K562 (cell line): ENCODE measurements at regions not wholly inside any gene's neighbourhood (a gene's known extent, or its start where the extent isn't known, plus 50 kb on each side); places are given as distances from the start of the nearest gene placed in this dataset.

Experiments used
- ATAC-seq: fragments of 200-7000 bp; cut with Tn5 transposase; 3 replicates; pipeline ENCODE4 v1.9.1; 2020; ENCODE audit warnings: moderate library complexity
- BruUV-seq: library from RNA; stranded (reverse); fragments of 400-500 nt; replicated peaks from 2 replicates; lab custom pipeline; 2021; lab: Mats Ljungman, UMichigan
- CTCF ChIA-PET: fragments of 300-600 bp; formaldehyde crosslinking; extraction: SDS; loops from one replicate; lab custom pipeline; 2021; ENCODE audit warnings: low intra/inter-chr PET ratio; lab: Yijun Ruan, JAX
- POLR2A ChIA-PET: fragments of 300-600, 350-650 bp; sonication (Branson Sonifier 250); formaldehyde crosslinking; extraction: SDS; loops from one replicate; lab custom pipeline; 2021; ENCODE audit warnings: antibody characterized with exemption, inconsistent platforms; lab: Yijun Ruan, JAX
- DNase-seq, 4 experiments: peaks; one replicate each; pipeline versions ENCODE4 v3.0.0 to v3.0.0-alpha.2; 2011 to 2018; ENCODE audit warnings: low spot score in 3 of 4, mixed read lengths in 3 of 4; ENCODE audit errors: extremely low read depth in 1 of 4
- FAIRE-seq: peaks from 2 replicates; lab custom pipeline; 2011; peaks lifted over from hg19 to GRCh38; lab: Jason Lieb, UNC
- H2AFZ ChIP-seq: 2 replicates; pipeline ENCODE4 v1.6.0; 2011; ENCODE audit warnings: low read depth, low read length, control low read depth, inconsistent platforms
- H3K27ac ChIP-seq: fragments of 200-600 bp; 3 replicates; pipeline ENCODE4 v1.8.0; 2011; ENCODE audit warnings: low read depth, mild to moderate bottlenecking, control low read depth, inconsistent platforms, low read length, moderate library complexity, mixed read lengths; ENCODE audit errors: extremely low read depth
- H3K27me3 ChIP-seq, 2 experiments: fragments of 300-600 bp in 1 of 2; 2 replicates in 1 of 2; 3 replicates in 1 of 2; pipeline versions ENCODE4 v1.6.0 to v1.8.0; 2011; ENCODE audit warnings: inconsistent platforms in 2 of 2, low read length in 2 of 2, mild to moderate bottlenecking in 1 of 2, mixed read lengths in 1 of 2, moderate library complexity in 1 of 2; ENCODE audit not compliant: control insufficient read depth in 2 of 2, insufficient read depth in 2 of 2
- H3K36me3 ChIP-seq: fragments of 300-600 bp; 3 replicates; pipeline ENCODE4 v1.8.0; 2011; ENCODE audit warnings: mild to moderate bottlenecking, low read length, inconsistent platforms; ENCODE audit not compliant: control insufficient read depth, insufficient read depth
- H3K4me1 ChIP-seq, 2 experiments: fragments of 200-600 bp in 1 of 2; replicated peaks in 1 of 2; 2 replicates in 1 of 2; 3 replicates in 1 of 2; pipeline versions ENCODE4 v1.5.1 to v1.8.0; 2011; ENCODE audit warnings: inconsistent platforms in 2 of 2, low read length in 2 of 2, mild to moderate bottlenecking in 1 of 2, mixed read lengths in 1 of 2, moderate library complexity in 1 of 2; ENCODE audit not compliant: control insufficient read depth in 2 of 2, insufficient read depth in 2 of 2
- H3K4me2 ChIP-seq: 2 replicates; pipeline ENCODE4 v1.6.1; 2011; ENCODE audit warnings: low read length, control low read depth, inconsistent platforms, mixed read lengths; ENCODE audit not compliant: insufficient read depth
- H3K4me3 ChIP-seq: fragments of 200-600 bp; sonication (generic), shearing (Covaris generic); 2 replicates; pipeline ENCODE4 v1.5.1; 2016; ENCODE audit warnings: control low read depth, inconsistent platforms
- H3K79me2 ChIP-seq: fragments of 200-600 bp; 3 replicates; pipeline ENCODE4 v1.8.0; 2011; ENCODE audit warnings: low read length, inconsistent platforms; ENCODE audit not compliant: control insufficient read depth, insufficient read depth
- H3K9ac ChIP-seq, 2 experiments: 2 replicates each; pipeline versions ENCODE4 v1.6.0 to v1.6.1; 2011; ENCODE audit warnings: low read depth in 2 of 2, low read length in 2 of 2, control low read depth in 1 of 2, inconsistent platforms in 1 of 2, mild to moderate bottlenecking in 1 of 2, mixed read lengths in 1 of 2; ENCODE audit not compliant: insufficient read depth in 1 of 2
- H3K9me1 ChIP-seq: one replicate; pipeline ENCODE4 v1.6.0; 2011; ENCODE audit warnings: inconsistent platforms, mild to moderate bottlenecking, low read length, moderate library complexity; ENCODE audit not compliant: control insufficient read depth, insufficient read depth
- H3K9me3 ChIP-seq: replicated peaks from 2 replicates; pipeline ENCODE4 v1.5.1; 2011; ENCODE audit warnings: low read depth, low read length, inconsistent platforms; ENCODE audit not compliant: control insufficient read depth, insufficient read depth
- H4K20me1 ChIP-seq: replicated peaks from 2 replicates; pipeline ENCODE4 v1.6.1; 2011; ENCODE audit warnings: low read length, inconsistent platforms, mixed read lengths; ENCODE audit not compliant: control insufficient read depth, insufficient read depth
- CEBPG ChIP-seq, 3 experiments: fragments of 200-800 bp in 1 of 3; sonication (Bioruptor generic) in 1 of 3; sonication (generic) in 1 of 3; formaldehyde crosslinking in 1 of 3; IDR thresholded peaks in 2 of 3; conservative IDR thresholded peaks in 1 of 3; 2 replicates each; pipeline versions ENCODE4 v1.6.1 to v1.8.0; 2016 to 2022; ENCODE audit warnings: missing compliant biosample characterization in 2 of 3, missing genetic modification characterization in 2 of 3, mild to moderate bottlenecking in 1 of 3, missing genetic modification reagents in 1 of 3
- CXXC5 ChIP-seq: fragments of 250-450 bp; sonication (Bioruptor Pico); IDR thresholded peaks from 2 replicates; pipeline ENCODE4 v1.8.0; 2022; ENCODE audit warnings: inconsistent platforms, mild to moderate bottlenecking, moderate library complexity
- DPF2 ChIP-seq: fragments of 450-650 bp; IDR thresholded peaks from 2 replicates; pipeline ENCODE4 v1.6.1; 2016
- HMGN3 ChIP-seq: IDR thresholded peaks from 2 replicates; pipeline ENCODE4 v1.6.1; 2011; ENCODE audit warnings: borderline replicate concordance, low read depth, mild to moderate bottlenecking, mixed read lengths, low read length; ENCODE audit not compliant: insufficient read length; ENCODE audit errors: extremely low read depth
- KLF1 ChIP-seq: fragments of 450-650 bp; IDR thresholded peaks from 2 replicates; pipeline ENCODE4 v1.6.1; 2016; ENCODE audit warnings: missing genetic modification characterization, missing compliant biosample characterization
- KLF13 ChIP-seq: fragments of 450-650 bp; IDR thresholded peaks from 2 replicates; pipeline ENCODE4 v1.6.1; 2016; ENCODE audit warnings: missing genetic modification characterization, low read depth, mild to moderate bottlenecking, missing compliant biosample characterization, moderate library complexity, borderline replicate concordance
- LARP7 ChIP-seq: fragments of 450-650 bp; IDR thresholded peaks from 2 replicates; pipeline ENCODE4 v1.6.1; 2016
- NR2F6 ChIP-seq: fragments of 450-650 bp; formaldehyde crosslinking; IDR thresholded peaks from 2 replicates; pipeline ENCODE4 v1.4.0; 2020; ENCODE audit warnings: mild to moderate bottlenecking
- TCF3 ChIP-seq: sonication (generic); formaldehyde crosslinking; IDR thresholded peaks from 2 replicates; pipeline ENCODE4 v1.4.0; 2020; ENCODE audit warnings: mild to moderate bottlenecking, missing genetic modification reagents
- ZFP1 ChIP-seq: fragments of 450-650 bp; formaldehyde crosslinking; IDR thresholded peaks from 2 replicates; pipeline ENCODE4 v1.4.0; 2020; ENCODE audit warnings: mild to moderate bottlenecking, mixed read lengths
- ZNF121 ChIP-seq: sonication (generic); formaldehyde crosslinking; conservative IDR thresholded peaks from 2 replicates; pipeline ENCODE4 v1.8.0; 2022; ENCODE audit warnings: missing genetic modification reagents
- WGBS: fragments of 100-300 bp; shearing (Covaris generic); methylation state at CpG from one replicate; pipeline ENCODE4 v1.1.6; 2016; ENCODE audit warnings: low coverage, mixed read lengths; ENCODE audit not compliant: insufficient coverage; ENCODE audit errors: missing lambda C conversion rate; 5-methylcytosine and 5-hydroxymethylcytosine counted together
- in situ Hi-C: fragments of 300-500 bp; cut with MboI; formaldehyde crosslinking; loops from 4 replicates; pipeline ENCODE4 v1.15.0; 2018; ENCODE audit warnings: inconsistent platforms, mixed read lengths
- intact Hi-C: fragments of 100-400 bp; cut with micrococcal nuclease; formaldehyde crosslinking; loops from 2 replicates; pipeline ENCODE4 v1.14.2; 2022

GRCh38 chr4:33429971-33430370 is 2709.8 kb downstream of the PCDH7 start:
- POLR2A ChIA-PET: no interaction called here

GRCh38 chr4:33437406-33437805 is 2717.2 kb downstream of the PCDH7 start:
- CTCF ChIA-PET: no interaction called here

More at GRCh38 chr4:33429971-33430370, 2709.8 kb downstream of the PCDH7 start:
- H3K4me1 ChIP-seq: no peaks in the 10 kb centered on the region
- no peak overlapping the region for H3K9ac ChIP-seq
- H2AFZ ChIP-seq: no peak overlapping the region
- BruUV-seq: no TSS peak
- in situ Hi-C loops (no loop called here), intact Hi-C loops (no loop called here)
- H3K79me2 ChIP-seq: no peaks in the 10 kb centered on the region
- 3% methylated on average over 4 of the region's 4 CpGs for WGBS
- no peaks in the 10 kb centered on the region for H3K9me3 ChIP-seq
- no peak overlapping the region for H3K4me2 ChIP-seq
- TF ChIP-seq TCF3 (CRISPR knock-in tag): no peak
- TF ChIP-seq ZFP1 (CRISPR knock-in tag): no peak
- TF ChIP-seq DPF2: no peak
- no peak for TF ChIP-seq HMGN3
- TF ChIP-seq KLF13: no peak
- no peak for TF ChIP-seq LARP7
- no peaks in the 10 kb centered on the region for H4K20me1 ChIP-seq
- no peak overlapping the region for H3K4me3 ChIP-seq
- no peak for FAIRE-seq
- DNase-seq: no peak
- no peaks in the 10 kb centered on the region for H3K36me3 ChIP-seq
- CTCF ChIA-PET: no interaction called here
- H3K27me3 ChIP-seq: no peaks in the 10 kb centered on the region
- ATAC-seq: no peak
- H3K27ac ChIP-seq: no peak overlapping the region
- no peaks in the 10 kb centered on the region for H3K9me1 ChIP-seq

More at GRCh38 chr4:33437406-33437805, 2717.2 kb downstream of the PCDH7 start:
- no peak overlapping the region for H3K27ac ChIP-seq
- no TSS peak for BruUV-seq
- WGBS: 0% methylated on average over 2 of the region's 2 CpGs
- H3K9ac ChIP-seq: no peak overlapping the region
- FAIRE-seq: no peak
- no peak overlapping the region for H3K4me3 ChIP-seq
- ATAC-seq: no peak
- no peaks in the 10 kb centered on the region for H3K27me3 ChIP-seq
- H3K9me1 ChIP-seq: no peaks in the 10 kb centered on the region
- H4K20me1 ChIP-seq: no peaks in the 10 kb centered on the region
- H3K79me2 ChIP-seq: no peaks in the 10 kb centered on the region
- POLR2A ChIA-PET: no interaction called here
- no peaks in the 10 kb centered on the region for H3K36me3 ChIP-seq
- H2AFZ ChIP-seq: no peak overlapping the region
- in situ Hi-C loops (no loop called here), intact Hi-C loops (no loop called here)
- H3K4me1 ChIP-seq: no peaks in the 10 kb centered on the region
- no peak overlapping the region for H3K4me2 ChIP-seq
- no peak for TF ChIP-seq NR2F6 (CRISPR knock-in tag)
- TF ChIP-seq CEBPG (CRISPR knock-in tag; IDR thresholded peaks at IDR 0.05): no peak
- no peak for TF ChIP-seq CEBPG (tag; conservative IDR thresholded peaks at IDR 0.05 in 1 of 2, IDR thresholded peaks at IDR 0.05 in 1 of 2)
- TF ChIP-seq KLF1: no peak
- TF ChIP-seq CXXC5 (CRISPR knock-in tag): no peak
- no peak for TF ChIP-seq ZNF121 (CRISPR knock-in tag)
- DNase-seq: no peak
- H3K9me3 ChIP-seq: no peaks in the 10 kb centered on the region
